H1 (cell line): ENCODE measurements at regions not wholly inside any gene's neighbourhood (a gene's known extent, or its start where the extent isn't known, plus 50 kb on each side); places are given as distances from the start of the nearest gene placed in this dataset.

Experiments used
- EZH2 ChIP-seq: fragments of 200-600 bp; sonication (generic); IDR thresholded peaks from 2 replicates; pipeline ENCODE4 v1.7.1; 2012; ENCODE audit warnings: low read depth, mild to moderate bottlenecking, moderate library complexity, low read length, inconsistent platforms; ENCODE audit not compliant: severe bottlenecking

DNA sequence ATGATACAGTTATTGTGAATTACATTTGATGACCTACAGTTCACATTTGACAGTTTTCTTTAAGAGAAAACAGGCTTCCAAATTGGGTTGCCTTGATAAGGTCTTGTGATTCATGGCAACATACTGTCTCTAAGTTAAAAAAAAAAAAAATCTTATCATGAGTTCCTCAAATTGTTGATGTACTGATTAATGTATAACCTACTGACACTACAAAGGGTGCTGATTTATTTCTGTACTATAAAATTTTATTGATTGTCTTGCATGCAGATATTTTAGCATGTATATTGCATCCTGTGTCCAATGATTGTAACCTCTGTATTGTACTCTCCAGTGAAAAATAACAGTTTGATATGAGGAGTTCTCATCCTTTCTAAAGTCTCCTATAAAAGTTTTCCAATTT, 197.3 kb upstream of the IVNS1ABP start (continued):
- TF ChIP-seq EZH2 = no peak
